K562 (cell line): ENCODE measurements at regions not wholly inside any gene's neighbourhood (a gene's known extent, or its start where the extent isn't known, plus 50 kb on each side); places are given as distances from the start of the nearest gene placed in this dataset.

Experiments used
- GATAD2A ChIP-seq: fragments of 450-650 bp; IDR thresholded peaks from 2 replicates; pipeline ENCODE4 v1.6.1; 2017
- ZBTB11 ChIP-seq, 3 experiments: fragments of 200-800 bp in 1 of 3; fragments of 250-450 bp in 1 of 3; fragments of 450-650 bp in 1 of 3; sonication (Bioruptor Pico) in 1 of 3; sonication (Bioruptor generic) in 1 of 3; formaldehyde crosslinking in 1 of 3; IDR thresholded peaks; 2 replicates each; pipeline versions ENCODE4 v1.6.1 to v1.8.0; 2016 to 2022; ENCODE audit warnings: mild to moderate bottlenecking in 2 of 3, missing genetic modification characterization in 2 of 3, missing compliant biosample characterization in 1 of 3, moderate library complexity in 1 of 3
- ZNF518B ChIP-seq: fragments of 250-450 bp; sonication (Bioruptor Pico); IDR thresholded peaks from 2 replicates; pipeline ENCODE4 v1.5.0; 2021; ENCODE audit warnings: mild to moderate bottlenecking, moderate library complexity

DNA sequence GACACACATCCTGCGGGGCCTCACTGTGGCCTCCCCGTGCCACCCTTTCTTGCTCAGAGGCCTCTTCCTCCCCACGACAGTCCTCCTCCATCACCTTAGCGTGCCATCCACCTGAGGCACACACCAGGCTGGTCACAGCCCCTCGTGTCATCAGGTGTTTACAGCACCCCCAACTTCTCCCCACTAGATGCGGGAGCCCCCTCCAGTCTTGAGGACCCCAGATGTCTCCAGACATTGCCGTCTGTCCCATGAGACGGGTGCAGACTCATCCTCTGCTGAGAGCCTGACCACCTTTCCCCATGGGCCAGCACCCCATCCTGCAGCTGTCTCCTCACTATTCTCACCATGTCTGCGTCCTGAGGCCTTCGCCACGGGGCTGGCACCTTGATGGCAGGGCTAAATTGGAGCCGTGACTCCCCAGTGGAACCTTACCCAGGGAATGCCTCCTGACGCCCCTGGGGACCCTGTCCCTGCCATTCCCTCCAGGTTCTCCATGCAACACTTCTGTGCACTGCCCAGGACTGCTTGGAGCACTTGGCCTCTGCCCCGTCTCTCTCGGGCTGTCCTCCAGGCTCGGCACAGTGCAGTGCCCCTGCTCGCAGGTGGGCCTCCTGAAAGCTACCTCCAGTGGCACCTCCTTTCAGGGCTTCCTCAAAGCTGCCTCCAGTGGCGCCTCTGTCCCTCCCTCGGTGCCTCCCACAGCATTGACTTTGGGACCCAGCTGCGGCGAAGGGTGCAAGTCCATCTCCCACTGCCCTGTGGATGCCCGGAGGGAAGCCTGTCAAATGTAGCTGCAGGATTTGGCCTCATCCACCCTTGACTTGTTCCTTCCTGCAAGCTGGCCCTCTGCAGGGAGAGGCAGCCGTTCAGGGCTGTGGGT lies 1386.8 kb downstream of the BRD1 start (continued):
- no peak for TF ChIP-seq ZBTB11 (CRISPR knock-in tag; IDR thresholded peaks at IDR 0.05)
- no peak for TF ChIP-seq GATAD2A
- no peak for TF ChIP-seq ZNF518B (CRISPR knock-in tag)
